Tibial artery (tissue), 4 donors: ENCODE measurements at regions not wholly inside any gene's neighbourhood (a gene's known extent, or its start where the extent isn't known, plus 50 kb on each side); places are given as distances from the start of the nearest gene placed in this dataset.

ENCODE experiments used
- DNase-seq, 2 donors: peaks; one replicate each; pipeline ENCODE4 v3.0.0-alpha.2; 2019
- H3K27ac ChIP-seq, 2 donors: fragments of 200-600 bp; sonication (generic) in 1 of 2; 1 replicate in 1 of 2; 2 replicates in 1 of 2; pipeline ENCODE4 v1.5.1; 2018 to 2019; ENCODE audit warnings: mild to moderate bottlenecking in 1 of 2
- H3K27me3 ChIP-seq, 2 donors: fragments of 200-600 bp; sonication (generic) in 1 of 2; one replicate each; pipeline versions ENCODE4 v1.5.1 to v1.6.0; 2016 to 2019
- H3K36me3 ChIP-seq, 3 donors: fragments of 200-600 bp; sonication (generic) in 2 of 3; one replicate each; pipeline ENCODE4 v1.5.1; 2016 to 2019; ENCODE audit warnings: mild to moderate bottlenecking in 2 of 3
- H3K4me1 ChIP-seq, 4 donors: fragments of 200-600 bp; sonication (generic) in 2 of 4; 1 replicate in 3 of 4; 2 replicates in 1 of 4; pipeline ENCODE4 v1.5.1; 2016 to 2019
- H3K4me3 ChIP-seq, 2 donors: fragments of 200-600 bp; sonication (generic) in 1 of 2; 1 replicate in 1 of 2; 2 replicates in 1 of 2; pipeline ENCODE4 v1.5.1; 2018 to 2019; ENCODE audit warnings: mild to moderate bottlenecking in 2 of 2
- H3K9me3 ChIP-seq, 3 donors: fragments of 200-600 bp; sonication (generic) in 1 of 3; one replicate each; pipeline ENCODE4 v1.5.1; 2016 to 2019
- intact Hi-C: fragments of 100-400 bp; cut with DNase I; formaldehyde crosslinking; loops from one replicate; pipeline ENCODE4 v1.15.0; 2023; ENCODE audit warnings: low total_unique reads
- TF ChIP-seq, protein P1 (sequence below), 2 experiments: fragments of 200-600 bp in 1 of 2; fragments of 450-650 bp in 1 of 2; IDR thresholded peaks; one replicate each; pipeline ENCODE4 v1.5.1; 2017 to 2019; ENCODE audit warnings: antibody characterized with exemption in 2 of 2, mild to moderate bottlenecking in 1 of 2, moderate library complexity in 1 of 2

DNA sequence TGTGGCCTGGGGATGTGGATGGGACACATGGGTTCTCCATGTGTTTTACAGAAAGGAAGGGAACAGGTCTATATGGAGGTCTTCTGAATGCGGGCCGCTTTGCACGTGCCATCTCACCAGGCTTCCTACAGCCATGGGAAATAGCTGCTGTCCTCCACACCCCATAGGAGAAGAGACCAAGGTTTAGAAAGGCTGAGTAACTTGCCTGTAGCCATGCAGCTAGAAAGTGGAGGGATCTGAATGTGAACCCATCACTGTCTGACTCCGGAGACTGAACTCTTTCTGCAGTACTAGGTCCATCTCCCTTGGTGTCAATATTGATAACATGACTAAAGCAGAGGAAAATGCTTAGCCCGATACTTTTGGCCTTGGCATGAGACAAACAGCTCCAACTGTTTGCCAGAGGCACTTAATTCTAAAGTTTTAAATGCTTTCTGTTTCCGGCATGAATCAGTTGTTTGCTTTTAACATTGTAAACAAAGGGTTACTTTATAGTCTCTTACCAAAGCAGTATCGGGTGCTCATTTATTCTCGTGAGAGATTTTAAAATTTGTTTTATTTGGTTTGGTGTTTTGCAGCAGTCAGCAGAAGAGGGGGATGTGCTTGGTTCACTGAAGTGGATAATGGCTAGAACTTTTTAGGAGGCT, 64.8 kb upstream of the LOXL4 start:
- Histone ChIP-seq H3K9me3 (no peaks in the 10 kb centered on the region), H3K27ac (no peak overlapping the region), H3K4me1 (no peaks in the 10 kb centered on the region), H3K36me3 (no peaks in the 10 kb centered on the region), H3K4me3 (no peak overlapping the region), H3K27me3 (peaks cover 0 to 4% of the 10 kb centered on the region in 2 donors)
- no peak for DNase-seq
- TF ChIP-seq, protein P1, sequence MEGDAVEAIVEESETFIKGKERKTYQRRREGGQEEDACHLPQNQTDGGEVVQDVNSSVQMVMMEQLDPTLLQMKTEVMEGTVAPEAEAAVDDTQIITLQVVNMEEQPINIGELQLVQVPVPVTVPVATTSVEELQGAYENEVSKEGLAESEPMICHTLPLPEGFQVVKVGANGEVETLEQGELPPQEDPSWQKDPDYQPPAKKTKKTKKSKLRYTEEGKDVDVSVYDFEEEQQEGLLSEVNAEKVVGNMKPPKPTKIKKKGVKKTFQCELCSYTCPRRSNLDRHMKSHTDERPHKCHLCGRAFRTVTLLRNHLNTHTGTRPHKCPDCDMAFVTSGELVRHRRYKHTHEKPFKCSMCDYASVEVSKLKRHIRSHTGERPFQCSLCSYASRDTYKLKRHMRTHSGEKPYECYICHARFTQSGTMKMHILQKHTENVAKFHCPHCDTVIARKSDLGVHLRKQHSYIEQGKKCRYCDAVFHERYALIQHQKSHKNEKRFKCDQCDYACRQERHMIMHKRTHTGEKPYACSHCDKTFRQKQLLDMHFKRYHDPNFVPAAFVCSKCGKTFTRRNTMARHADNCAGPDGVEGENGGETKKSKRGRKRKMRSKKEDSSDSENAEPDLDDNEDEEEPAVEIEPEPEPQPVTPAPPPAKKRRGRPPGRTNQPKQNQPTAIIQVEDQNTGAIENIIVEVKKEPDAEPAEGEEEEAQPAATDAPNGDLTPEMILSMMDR (IDR thresholded peaks at IDR 0.05) = no peak
- intact Hi-C loops = no loop called here

DNA sequence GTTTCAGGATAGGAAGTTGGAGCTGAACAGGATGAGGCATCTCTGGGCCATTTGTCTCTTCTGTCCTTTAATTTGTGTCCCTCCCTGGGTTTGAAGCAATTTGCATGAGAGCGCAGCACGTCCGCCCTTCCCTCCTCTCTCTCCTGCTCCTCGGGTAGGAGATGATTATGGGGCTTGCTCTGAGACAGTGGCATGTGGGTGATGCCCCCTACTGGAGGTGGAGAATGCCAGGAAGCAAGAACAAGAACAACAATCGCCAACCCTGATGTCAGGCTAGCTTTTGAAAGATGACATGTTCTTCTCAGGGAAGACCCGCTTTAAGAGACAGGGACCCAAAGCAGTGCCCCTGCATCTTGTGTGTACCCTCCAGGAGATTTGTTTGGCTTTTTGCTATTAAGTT, 63.9 kb upstream of the LOXL4 start:
- TF ChIP-seq, protein P1 (IDR thresholded peaks at IDR 0.05) = peak; percentile 15 to 18
- Histone ChIP-seq H3K27ac (no peak overlapping the region), H3K36me3 (no peaks in the 10 kb centered on the region), H3K9me3 (no peaks in the 10 kb centered on the region), H3K4me3 (no peak overlapping the region), H3K4me1 (no peaks in the 10 kb centered on the region), H3K27me3 (no peaks in the 10 kb centered on the region)
- intact Hi-C loops = no loop called here
- DNase-seq = no peak

DNA sequence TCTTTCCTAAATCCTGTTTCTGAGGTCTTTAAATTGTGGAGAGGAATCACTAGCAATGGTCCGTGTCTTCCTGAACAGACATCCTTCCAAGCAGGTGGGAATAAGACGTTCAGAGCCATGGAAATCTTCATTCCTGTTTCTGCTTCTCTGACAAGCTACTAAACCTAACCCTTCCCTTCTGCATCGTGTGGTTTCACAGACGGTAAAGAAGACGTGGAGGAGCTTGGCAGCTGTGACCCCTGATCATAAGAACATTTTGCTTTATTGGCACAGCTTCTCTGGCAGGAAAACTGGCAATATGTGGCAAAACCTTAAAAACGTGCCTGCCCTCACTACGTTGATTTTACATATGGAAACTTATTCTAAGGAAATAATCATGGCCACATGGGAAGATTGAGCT, 63.0 kb upstream of the LOXL4 start:
- Histone ChIP-seq H3K27me3 (peaks cover 0 to 2% of the 10 kb centered on the region in 2 donors), H3K36me3 (no peaks in the 10 kb centered on the region), H3K4me1 (no peaks in the 10 kb centered on the region), H3K9me3 (no peaks in the 10 kb centered on the region), H3K27ac (no peak overlapping the region), H3K4me3 (no peak overlapping the region)
- no peak for DNase-seq
- TF ChIP-seq, protein P1 (IDR thresholded peaks at IDR 0.05) = no peak
- intact Hi-C loops = no loop called here

DNA sequence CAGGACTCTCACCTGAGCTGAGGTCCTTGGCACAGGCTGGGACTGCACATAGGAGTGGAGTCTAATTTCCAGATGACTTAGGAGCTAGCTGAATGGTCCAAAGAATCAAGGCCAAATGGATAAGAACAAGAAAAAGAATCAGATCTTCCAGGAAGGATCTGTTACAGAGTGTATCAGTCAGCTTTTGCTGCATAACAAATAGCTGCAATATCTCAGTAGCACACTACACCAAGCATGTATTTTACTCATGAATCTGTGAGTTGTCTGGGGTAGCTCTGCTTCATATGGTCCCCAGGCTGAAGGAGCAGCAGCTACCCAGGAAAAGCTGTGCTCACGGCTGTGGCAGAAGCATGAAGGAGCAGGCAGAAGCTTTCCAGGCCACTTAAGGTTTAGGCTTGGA, 60.6 kb upstream of the LOXL4 start:
- peaks cover 0 to 3% of the 10 kb centered on the region in 2 donors for H3K27me3 ChIP-seq
- no peak overlapping the region for H3K4me3 ChIP-seq

DNA sequence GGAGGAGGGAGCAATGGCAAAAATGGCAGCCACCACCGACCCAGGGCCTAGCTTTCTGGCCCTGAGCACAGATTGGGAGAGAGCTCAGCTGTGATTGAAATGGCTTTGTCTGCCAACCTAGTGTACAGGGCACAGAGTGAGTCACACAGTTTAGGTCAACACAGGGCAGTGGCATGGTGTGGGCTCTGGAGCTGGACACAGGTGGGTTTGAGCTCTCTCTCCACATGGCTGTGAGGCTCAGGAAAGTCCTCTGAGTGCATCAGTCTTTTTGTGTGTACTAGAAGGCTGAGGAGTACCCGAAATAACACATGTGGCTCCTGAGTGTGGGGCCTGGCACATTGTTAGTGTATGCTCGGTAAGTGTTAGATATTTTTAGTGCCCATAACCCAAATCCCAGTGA, 60.2 kb upstream of the LOXL4 start:
- H3K27ac ChIP-seq = no peak overlapping the region
- peaks cover 0 to 5% (median 3%) of the 10 kb centered on the region in 4 donors for H3K4me1 ChIP-seq
- no peaks in the 10 kb centered on the region for H3K9me3 ChIP-seq
- H3K4me3 ChIP-seq = no peak overlapping the region
- H3K36me3 ChIP-seq = no peaks in the 10 kb centered on the region
- TF ChIP-seq, protein P1 (IDR thresholded peaks at IDR 0.05) = no peak
- intact Hi-C loops = no loop called here
- H3K27me3 ChIP-seq = peaks cover 0 to 3% of the 10 kb centered on the region in 2 donors
- DNase-seq = no peak

More for the DNA sequence above, 60.6 kb upstream of the LOXL4 start:
- peaks cover 0 to under 1% (median 0%) of the 10 kb centered on the region in 4 donors for H3K4me1 ChIP-seq
- no peak overlapping the region for H3K27ac ChIP-seq
- H3K36me3 ChIP-seq = no peaks in the 10 kb centered on the region
- intact Hi-C loops = no loop called here
- no peaks in the 10 kb centered on the region for H3K9me3 ChIP-seq
- no peak for DNase-seq
- TF ChIP-seq, protein P1 (IDR thresholded peaks at IDR 0.05) = no peak
